Transverse colon (tissue), 4 donors: ENCODE measurements at regions not wholly inside any gene's neighbourhood (a gene's known extent, or its start where the extent isn't known, plus 50 kb on each side); places are given as distances from the start of the nearest gene placed in this dataset.

Source experiments
- CTCF ChIP-seq, 5 experiments: fragments of 200-600 bp in 3 of 5; fragments of 450-650 bp in 2 of 5; sonication (generic) in 3 of 5; IDR thresholded peaks; 1 replicate in 2 of 5; 2 replicates in 3 of 5; pipeline ENCODE4 v1.5.1; 2016 to 2017; ENCODE audit warnings: antibody characterized with exemption in 5 of 5, inconsistent platforms in 3 of 5, mild to moderate bottlenecking in 2 of 5, moderate library complexity in 1 of 5
- EP300 ChIP-seq: sonication (generic); formaldehyde crosslinking; IDR thresholded peaks from one replicate; pipeline ENCODE4 v1.6.1; 2017; ENCODE audit warnings: antibody characterized with exemption, low read depth
- POLR2A ChIP-seq: fragments of 450-650 bp; IDR thresholded peaks from one replicate; pipeline ENCODE4 v1.6.1; 2016; ENCODE audit warnings: antibody characterized with exemption, mild to moderate bottlenecking, moderate library complexity
- POLR2AphosphoS5 ChIP-seq, 3 donors: sonication (generic); formaldehyde crosslinking; IDR thresholded peaks; one replicate each; pipeline ENCODE4 v1.6.1; 2016; ENCODE audit warnings: antibody characterized with exemption in 3 of 3

- TF ChIP-seq CTCF (IDR thresholded peaks at IDR 0.05) = no peak
- no peak for TF ChIP-seq POLR2A
- TF ChIP-seq EP300 = no peak
- TF ChIP-seq POLR2AphosphoS5 (IDR thresholded peaks at IDR 0.05) = no peak
These were observed 75.0 kb downstream of the THNSL2 start for GRCh38 chr2:88245109-88245508.
